Upper lobe of left lung (tissue), 6 donors: ENCODE measurements at regions not wholly inside any gene's neighbourhood (a gene's known extent, or its start where the extent isn't known, plus 50 kb on each side); places are given as distances from the start of the nearest gene placed in this dataset.

Source experiments
- ATAC-seq, 2 donors: fragments of 200-7000 bp; cut with Tn5 transposase; one replicate each; pipeline ENCODE4 v1.9.1; 2022; ENCODE audit warnings: mild to moderate bottlenecking in 2 of 2, moderate library complexity in 2 of 2; ENCODE audit not compliant: low FRiP score in 2 of 2
- DNase-seq, 2 donors: peaks; one replicate each; pipeline ENCODE4 v3.0.0-alpha.2; 2019 to 2020
- H3K27ac ChIP-seq, 4 donors: fragments of 200-600 bp; sonication (generic); one replicate each; pipeline ENCODE4 v1.5.1; 2016 to 2019
- H3K27me3 ChIP-seq, 4 donors: fragments of 200-600 bp; sonication (generic); one replicate each; pipeline ENCODE4 v1.5.1; 2017 to 2019
- H3K36me3 ChIP-seq, 4 donors: fragments of 200-600 bp; sonication (generic); one replicate each; pipeline ENCODE4 v1.5.1; 2016 to 2019
- H3K4me1 ChIP-seq, 4 donors: fragments of 200-600 bp; sonication (generic); one replicate each; pipeline ENCODE4 v1.5.1; 2018 to 2019
- H3K4me3 ChIP-seq, 4 donors: fragments of 200-600 bp; sonication (generic); one replicate each; pipeline ENCODE4 v1.5.1; 2017 to 2019; ENCODE audit warnings: mild to moderate bottlenecking in 2 of 4, moderate library complexity in 1 of 4
- H3K9me3 ChIP-seq, 4 donors: fragments of 200-600 bp; sonication (generic); one replicate each; pipeline ENCODE4 v1.5.1; 2018 to 2019
- EP300 ChIP-seq, 4 donors: sonication (generic); formaldehyde crosslinking; IDR thresholded peaks; one replicate each; pipeline ENCODE4 v1.5.1; 2017; ENCODE audit warnings: antibody characterized with exemption in 4 of 4, control low read depth in 2 of 4
- POLR2A ChIP-seq, 4 donors: fragments of 450-650 bp; IDR thresholded peaks; one replicate each; pipeline ENCODE4 v1.5.1; 2016 to 2017; ENCODE audit warnings: antibody characterized with exemption in 4 of 4, mild to moderate bottlenecking in 2 of 4
- POLR2AphosphoS5 ChIP-seq, 2 donors: sonication (generic); formaldehyde crosslinking; IDR thresholded peaks; one replicate each; pipeline ENCODE4 v1.5.1; 2017; ENCODE audit warnings: antibody characterized with exemption in 2 of 2
- WGBS, 2 donors: methylation state at CpG; one replicate each; pipeline ENCODE4 v1.1.5; 2017 to 2018; 5-methylcytosine and 5-hydroxymethylcytosine counted together
- TF ChIP-seq, protein P1 (sequence below), 6 experiments: fragments of 450-650 bp in 4 of 6; fragments of 200-600 bp in 2 of 6; sonication (generic) in 2 of 6; IDR thresholded peaks; one replicate each; pipeline ENCODE4 v1.5.1; 2016 to 2019; ENCODE audit warnings: antibody characterized with exemption in 6 of 6
- donor health status: DM: no; HTN: no; CAD: no; lungs with moderate emphysema.
- donor health status: DM: no; HTN: yes; CAD: no; lungs with severe emphysema.

DNA sequence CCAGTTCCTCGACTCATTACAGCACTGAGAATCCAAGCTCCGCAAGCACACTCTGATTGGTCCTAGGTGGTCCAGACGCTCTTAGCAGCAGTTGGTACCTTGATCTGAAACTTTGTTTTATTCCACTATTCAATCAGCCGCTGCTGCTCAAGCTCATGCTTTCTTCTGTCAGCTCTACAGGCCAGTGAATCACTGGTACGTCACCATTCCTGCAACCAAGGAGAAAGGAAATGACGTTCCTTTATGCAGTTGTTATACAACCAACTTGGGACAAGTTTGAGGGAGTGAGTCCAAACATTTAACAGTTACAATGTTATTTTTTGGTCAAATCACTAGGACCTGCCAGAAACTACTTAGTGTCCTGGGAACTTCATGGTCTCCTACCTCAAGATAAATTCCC, 398.8 kb upstream of the TMEFF2 start:
- Histone ChIP-seq H3K9me3 (no peaks in the 10 kb centered on the region), H3K4me1 (no peaks in the 10 kb centered on the region), H3K27me3 (no peaks in the 10 kb centered on the region), H3K27ac (no peak overlapping the region), H3K36me3 (no peaks in the 10 kb centered on the region), H3K4me3 (no peak overlapping the region)
- no peak for TF ChIP-seq POLR2AphosphoS5 (IDR thresholded peaks at IDR 0.05)
- no peak for TF ChIP-seq EP300 (IDR thresholded peaks at IDR 0.05)
- TF ChIP-seq, protein P1, sequence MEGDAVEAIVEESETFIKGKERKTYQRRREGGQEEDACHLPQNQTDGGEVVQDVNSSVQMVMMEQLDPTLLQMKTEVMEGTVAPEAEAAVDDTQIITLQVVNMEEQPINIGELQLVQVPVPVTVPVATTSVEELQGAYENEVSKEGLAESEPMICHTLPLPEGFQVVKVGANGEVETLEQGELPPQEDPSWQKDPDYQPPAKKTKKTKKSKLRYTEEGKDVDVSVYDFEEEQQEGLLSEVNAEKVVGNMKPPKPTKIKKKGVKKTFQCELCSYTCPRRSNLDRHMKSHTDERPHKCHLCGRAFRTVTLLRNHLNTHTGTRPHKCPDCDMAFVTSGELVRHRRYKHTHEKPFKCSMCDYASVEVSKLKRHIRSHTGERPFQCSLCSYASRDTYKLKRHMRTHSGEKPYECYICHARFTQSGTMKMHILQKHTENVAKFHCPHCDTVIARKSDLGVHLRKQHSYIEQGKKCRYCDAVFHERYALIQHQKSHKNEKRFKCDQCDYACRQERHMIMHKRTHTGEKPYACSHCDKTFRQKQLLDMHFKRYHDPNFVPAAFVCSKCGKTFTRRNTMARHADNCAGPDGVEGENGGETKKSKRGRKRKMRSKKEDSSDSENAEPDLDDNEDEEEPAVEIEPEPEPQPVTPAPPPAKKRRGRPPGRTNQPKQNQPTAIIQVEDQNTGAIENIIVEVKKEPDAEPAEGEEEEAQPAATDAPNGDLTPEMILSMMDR (IDR thresholded peaks at IDR 0.05) = no peak
- TF ChIP-seq POLR2A (IDR thresholded peaks at IDR 0.05) = no peak
- no peak for DNase-seq
- 83 to 87% methylated on average over 6 of the region's 6 CpGs for WGBS, 2 donors
- no peak for ATAC-seq

DNA sequence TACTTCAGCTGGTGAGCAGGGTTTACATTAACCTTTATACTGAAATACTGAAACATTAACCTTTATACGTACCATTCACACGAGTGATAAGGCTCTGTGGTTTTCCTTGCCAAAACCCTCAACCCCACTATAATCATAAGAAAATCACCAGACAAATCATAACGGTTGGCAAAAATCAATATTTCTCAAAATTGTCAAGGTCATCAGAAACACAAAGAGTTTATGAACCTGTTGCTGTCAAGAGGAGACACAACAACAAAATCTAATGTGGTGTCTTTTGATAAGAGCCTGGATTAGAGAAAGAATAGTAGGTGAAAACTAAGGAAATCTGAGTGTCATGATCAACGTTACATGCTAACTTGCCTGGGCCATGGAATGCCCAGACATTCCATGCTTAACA, 396.9 kb upstream of the TMEFF2 start:
- H3K27ac ChIP-seq = no peak overlapping the region
- no peak for ATAC-seq
- H3K9me3 ChIP-seq = no peaks in the 10 kb centered on the region
- H3K27me3 ChIP-seq = no peaks in the 10 kb centered on the region
- H3K36me3 ChIP-seq = no peaks in the 10 kb centered on the region
- no peak overlapping the region for H3K4me3 ChIP-seq
- WGBS, 2 donors = 72 to 74% methylated on average over 4 of the region's 4 CpGs
- no peak for DNase-seq
- H3K4me1 ChIP-seq = no peaks in the 10 kb centered on the region
- TF ChIP-seq POLR2AphosphoS5 (IDR thresholded peaks at IDR 0.05) (no peak), POLR2A (IDR thresholded peaks at IDR 0.05) (no peak), EP300 (IDR thresholded peaks at IDR 0.05) (no peak)
- TF ChIP-seq, protein P1 (IDR thresholded peaks at IDR 0.05) = no peak

DNA sequence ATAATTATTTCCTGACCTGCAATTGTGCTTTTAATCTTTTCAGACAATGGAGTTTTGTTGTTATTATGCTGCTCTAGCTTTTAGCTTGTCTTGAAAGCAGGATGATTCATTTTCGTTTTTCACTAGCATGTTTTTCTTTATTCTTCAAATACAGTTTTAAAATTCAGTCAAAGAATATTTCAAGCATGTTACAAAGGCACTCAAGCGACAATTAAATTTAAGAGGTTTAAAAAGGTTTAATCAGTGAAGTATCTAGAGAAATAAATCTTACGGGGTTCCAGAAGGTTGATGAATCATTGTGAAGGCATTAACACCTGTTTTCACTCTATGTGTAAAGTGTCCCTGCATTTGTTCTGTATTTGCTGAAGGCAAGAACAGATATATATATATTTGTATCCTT, 390.7 kb upstream of the TMEFF2 start:
- H3K9me3 ChIP-seq = no peaks in the 10 kb centered on the region
- H3K4me1 ChIP-seq = no peaks in the 10 kb centered on the region
- H3K36me3 ChIP-seq = no peaks in the 10 kb centered on the region
- H3K27me3 ChIP-seq = no peaks in the 10 kb centered on the region
- ATAC-seq (no peak), DNase-seq (no peak)
- TF ChIP-seq, protein P1 (IDR thresholded peaks at IDR 0.05) = no peak
- no peak for TF ChIP-seq POLR2A (IDR thresholded peaks at IDR 0.05)
- TF ChIP-seq POLR2AphosphoS5 (IDR thresholded peaks at IDR 0.05) = no peak
- no peak for TF ChIP-seq EP300 (IDR thresholded peaks at IDR 0.05)
- no peak overlapping the region for H3K27ac ChIP-seq
- WGBS, 2 donors = 63 to 65% methylated on average over 3 of the region's 3 CpGs
- no peak overlapping the region for H3K4me3 ChIP-seq

DNA sequence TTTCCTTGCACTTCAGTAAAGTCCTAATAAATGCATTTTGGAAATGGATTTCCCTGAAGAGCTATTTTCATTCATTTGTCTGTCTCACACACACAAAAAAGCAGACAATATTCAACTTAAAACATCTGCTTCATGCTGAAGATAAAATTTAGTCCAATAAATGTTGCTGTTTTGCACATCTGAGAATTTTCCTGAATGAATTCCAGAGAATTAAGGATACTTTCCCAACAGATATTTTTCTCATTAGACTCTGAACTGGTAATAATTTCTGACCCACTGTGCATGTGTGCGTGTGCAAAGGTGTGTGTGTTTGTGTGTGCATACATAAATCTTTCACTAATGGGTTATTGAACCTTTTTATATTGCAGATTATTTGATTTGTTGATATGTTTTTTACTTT, 390.2 kb upstream of the TMEFF2 start:
- Histone ChIP-seq H3K4me3 (no peak overlapping the region), H3K4me1 (no peaks in the 10 kb centered on the region), H3K9me3 (no peaks in the 10 kb centered on the region), H3K36me3 (no peaks in the 10 kb centered on the region), H3K27me3 (no peaks in the 10 kb centered on the region), H3K27ac (no peak overlapping the region)
- TF ChIP-seq, protein P1 (IDR thresholded peaks at IDR 0.05) = no peak
- DNase-seq (no peak), ATAC-seq (no peak)
- WGBS, 2 donors = 81 to 91% methylated on average over 1 of the region's 1 CpG

DNA sequence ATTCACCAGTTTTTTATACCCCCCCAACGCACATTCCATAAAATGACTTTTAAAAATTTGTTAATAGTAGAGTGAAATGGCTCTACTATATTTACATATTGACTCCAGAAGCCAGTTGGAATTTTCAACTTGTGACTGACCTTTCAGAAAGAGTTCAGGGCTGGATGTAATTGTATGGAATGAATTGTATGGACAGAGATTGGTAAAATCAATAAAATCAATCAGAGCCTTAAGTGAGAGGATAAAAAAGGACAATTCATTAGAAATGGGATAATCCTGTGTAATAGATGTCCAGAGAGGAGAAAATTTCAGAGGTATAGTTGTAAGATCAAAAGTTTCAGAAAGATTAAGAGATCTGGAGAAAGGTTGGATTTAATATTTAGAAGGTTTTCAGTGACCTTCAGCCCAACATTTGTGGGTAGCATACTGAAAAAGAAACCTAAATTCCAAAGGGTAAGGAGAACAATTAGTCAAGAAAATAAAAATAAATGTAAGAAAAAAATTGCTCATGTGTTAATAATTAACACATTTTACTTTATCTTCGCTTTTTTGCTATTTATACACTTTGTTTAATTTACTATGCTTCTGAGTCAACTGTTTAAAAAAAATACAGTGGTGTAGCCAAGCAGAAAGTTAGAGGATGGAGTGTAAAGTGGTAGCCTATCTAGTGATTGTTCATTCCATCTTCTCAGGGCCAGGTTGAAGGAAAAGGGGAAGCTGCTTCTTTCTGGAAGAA, 385.4 kb upstream of the TMEFF2 start:
- no peaks in the 10 kb centered on the region for H3K27me3 ChIP-seq
- no peaks in the 10 kb centered on the region for H3K36me3 ChIP-seq
- ATAC-seq = no peak
- no peak overlapping the region for H3K27ac ChIP-seq
- no peak overlapping the region for H3K4me3 ChIP-seq
- no peaks in the 10 kb centered on the region for H3K4me1 ChIP-seq
- 75% methylated on average over 2 of the region's 2 CpGs for WGBS, 2 donors
- no peaks in the 10 kb centered on the region for H3K9me3 ChIP-seq
- TF ChIP-seq EP300 (IDR thresholded peaks at IDR 0.05) (no peak), POLR2AphosphoS5 (IDR thresholded peaks at IDR 0.05) (no peak), POLR2A (IDR thresholded peaks at IDR 0.05) (no peak)
- TF ChIP-seq, protein P1 (IDR thresholded peaks at IDR 0.05) = no peak
- no peak for DNase-seq
